ENCODE measurements at regions not wholly inside any gene's neighbourhood (a gene's known extent, or its start where the extent isn't known, plus 50 kb on each side); places are given as distances from the start of the nearest gene placed in this dataset.

GRCh38 chr3:95810462-95810861 is 1003.9 kb upstream of the EPHA6 start:
- Histone ChIP-seq H3K9ac (replicated peaks in 1 of 4; ENCODE audit: extremely low read depth in 1 of 4, low read depth in 3 of 4, low read length in 3 of 4) (no peak overlapping the region), H3K23ac (ENCODE audit: insufficient read length) (no peak overlapping the region), H4K5ac (ENCODE audit: insufficient read length, low read depth, low read length) (no peak overlapping the region), H2BK120ac (replicated peaks; ENCODE audit: low read depth, low read length) (no peak overlapping the region), H3K56ac (replicated peaks; ENCODE audit: insufficient read length, low read depth, low read length) (no peak overlapping the region), H2BK20ac (ENCODE audit: low read length) (no peak overlapping the region), H2BK5ac (ENCODE audit: low read depth, low read length) (no peak overlapping the region), H3K4me1 (replicated peaks in 1 of 4; ENCODE audit: control insufficient read depth in 3 of 4, insufficient read depth in 4 of 4, low read length in 3 of 4) (no peaks in the 10 kb centered on the region), H2BK15ac (ENCODE audit: low read length) (no peak overlapping the region), H3K27ac (ENCODE audit: low read depth, low read length) (no peak overlapping the region), H3K9me3 (ENCODE audit: insufficient read depth in 2 of 2, low read depth in 1 of 2, low read length in 1 of 2) (no peaks in the 10 kb centered on the region), H3K4ac (replicated peaks; ENCODE audit: insufficient read length, low read depth, low read length) (no peak overlapping the region), H2BK12ac (ENCODE audit: low read depth, low read length) (no peak overlapping the region), H3K4me2 (ENCODE audit: insufficient read depth in 1 of 2, low read depth in 2 of 2, low read length in 2 of 2) (no peak overlapping the region), H4K20me1 (replicated peaks in 1 of 2; ENCODE audit: control insufficient read depth in 1 of 2, insufficient read depth in 2 of 2, low read length in 2 of 2) (no peaks in the 10 kb centered on the region), H3K79me1 (ENCODE audit: low read depth, low read length) (no peaks in the 10 kb centered on the region), H3K36me3 (ENCODE audit: control insufficient read depth in 2 of 4, insufficient read depth in 4 of 4, low read length in 3 of 4) (no peaks in the 10 kb centered on the region), H3K14ac (ENCODE audit: insufficient read length) (no peak overlapping the region), H3K23me2 (ENCODE audit: low read depth, low read length) (no peaks in the 10 kb centered on the region), H2AK5ac (ENCODE audit: low read depth, low read length) (no peak overlapping the region), H4K91ac (replicated peaks; ENCODE audit: insufficient read length, low read length) (no peak overlapping the region), H2AFZ (ENCODE audit: low read length) (no peak overlapping the region), H4K8ac (ENCODE audit: extremely low read depth, insufficient read depth, low read length) (no peak overlapping the region), H3K4me3 (ENCODE audit: extremely low read depth in 1 of 4, insufficient read depth in 2 of 4, low read depth in 3 of 4, low read length in 4 of 4) (no peak overlapping the region), H3K79me2 (ENCODE audit: control insufficient read depth in 1 of 2, insufficient read depth in 2 of 2, low read length in 2 of 2) (no peaks in the 10 kb centered on the region), H3K27me3 (replicated peaks in 1 of 4; ENCODE audit: control insufficient read depth in 3 of 4, extremely low read depth in 1 of 4, insufficient read depth in 3 of 4, low read length in 3 of 4) (no peaks in the 10 kb centered on the region), H3K18ac (ENCODE audit: extremely low read depth, low read length) (no peak overlapping the region)
- FAIRE-seq: no peak
- POLR2A ChIA-PET (ENCODE audit: partially characterized antibody): no interaction called here
- 100% methylated on average over 1 of the region's 1 CpG; no CpG with 5 or more reads in 1 of the 2 experiments for WGBS, 2 experiments (ENCODE audit: extremely low coverage in 1 of 2, insufficient coverage in 1 of 2, insufficient read length in 1 of 2, insufficient replicate concordance in 2 of 2, low coverage in 1 of 2, low lambda C conversion rate in 2 of 2, missing lambda C conversion rate in 1 of 2)
- DNase-seq (ENCODE audit: low read depth in 1 of 2, low spot score in 2 of 2): no peak
- CTCF ChIA-PET (ENCODE audit: partially characterized antibody): no interaction called here
- TF ChIP-seq SUZ12 (IDR thresholded peaks at IDR 0.05; ENCODE audit: low read length): no peak
- no peak for TF ChIP-seq SP1 (IDR thresholded peaks at IDR 0.05; ENCODE audit: low read depth, low read length)
- TF ChIP-seq BCL11A (IDR thresholded peaks at IDR 0.05; ENCODE audit: low read depth in 2 of 2, low read length in 2 of 2): no peak
- no peak for TF ChIP-seq CBX8 (IDR thresholded peaks at IDR 0.05; ENCODE audit: borderline replicate concordance, low read depth, low read length)
- TF ChIP-seq, protein P1, sequence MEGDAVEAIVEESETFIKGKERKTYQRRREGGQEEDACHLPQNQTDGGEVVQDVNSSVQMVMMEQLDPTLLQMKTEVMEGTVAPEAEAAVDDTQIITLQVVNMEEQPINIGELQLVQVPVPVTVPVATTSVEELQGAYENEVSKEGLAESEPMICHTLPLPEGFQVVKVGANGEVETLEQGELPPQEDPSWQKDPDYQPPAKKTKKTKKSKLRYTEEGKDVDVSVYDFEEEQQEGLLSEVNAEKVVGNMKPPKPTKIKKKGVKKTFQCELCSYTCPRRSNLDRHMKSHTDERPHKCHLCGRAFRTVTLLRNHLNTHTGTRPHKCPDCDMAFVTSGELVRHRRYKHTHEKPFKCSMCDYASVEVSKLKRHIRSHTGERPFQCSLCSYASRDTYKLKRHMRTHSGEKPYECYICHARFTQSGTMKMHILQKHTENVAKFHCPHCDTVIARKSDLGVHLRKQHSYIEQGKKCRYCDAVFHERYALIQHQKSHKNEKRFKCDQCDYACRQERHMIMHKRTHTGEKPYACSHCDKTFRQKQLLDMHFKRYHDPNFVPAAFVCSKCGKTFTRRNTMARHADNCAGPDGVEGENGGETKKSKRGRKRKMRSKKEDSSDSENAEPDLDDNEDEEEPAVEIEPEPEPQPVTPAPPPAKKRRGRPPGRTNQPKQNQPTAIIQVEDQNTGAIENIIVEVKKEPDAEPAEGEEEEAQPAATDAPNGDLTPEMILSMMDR (IDR thresholded peaks at IDR 0.05; ENCODE audit: control extremely low read depth in 1 of 3, insufficient read depth in 1 of 3, low read depth in 1 of 3, low read length in 3 of 3): no peak
- TF ChIP-seq RXRA (IDR thresholded peaks at IDR 0.05; ENCODE audit: insufficient read depth, low read depth, low read length): no peak
- TF ChIP-seq POU5F1 (IDR thresholded peaks at IDR 0.05; ENCODE audit: low read depth, low read length): no peak
- TF ChIP-seq EZH2 (IDR thresholded peaks at IDR 0.05; ENCODE audit: low read depth, low read length, severe bottlenecking): no peak
- no peak for TF ChIP-seq CTBP2 (IDR thresholded peaks at IDR 0.05; ENCODE audit: borderline replicate concordance, insufficient read depth, insufficient read length, low read length)
- no peak for TF ChIP-seq YY1 (IDR thresholded peaks at IDR 0.05; ENCODE audit: low read depth, low read length)
- TF ChIP-seq TAF7 (optimal IDR thresholded peaks at IDR 0.05; ENCODE audit: borderline replicate concordance, low read depth, low read length): no peak
- TF ChIP-seq SIRT6 (IDR thresholded peaks at IDR 0.05; ENCODE audit: low read length): no peak
- TF ChIP-seq SAP30 (IDR thresholded peaks at IDR 0.05; ENCODE audit: insufficient read depth, insufficient replicate concordance, low read length): no peak

Data from H1 (cell line).